ENCODE measurements at regions not wholly inside any gene's neighbourhood (a gene's known extent, or its start where the extent isn't known, plus 50 kb on each side); places are given as distances from the start of the nearest gene placed in this dataset.

DNA sequence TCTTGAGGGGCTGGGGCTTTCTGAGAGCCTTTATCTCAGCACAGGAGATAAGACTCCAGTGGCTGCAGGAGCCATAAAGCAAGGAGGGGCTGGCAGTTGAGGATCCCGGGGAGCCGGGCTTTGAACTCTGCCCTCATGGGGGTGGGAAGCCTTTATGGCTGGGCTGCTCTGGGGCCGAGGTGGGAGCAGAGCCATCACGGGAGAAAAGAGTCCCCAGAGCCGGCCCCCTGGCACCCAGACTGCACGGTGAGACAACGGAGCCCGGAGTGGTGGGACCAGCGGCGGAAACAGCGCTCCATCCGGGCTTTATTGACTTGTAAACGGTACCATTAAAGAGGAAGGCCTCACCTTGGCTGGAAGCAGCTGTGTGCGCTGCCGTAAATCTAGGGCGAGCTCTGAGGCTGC, 162.6 kb downstream of the MYCN start:
- no CpG with 5 or more reads among the region's 16 CpGs for WGBS (ENCODE audit: extremely low coverage, insufficient read length, low lambda C conversion rate)

More for the DNA sequence above, 162.6 kb downstream of the MYCN start:
- peaks cover 75% of the 10 kb centered on the region in 2 experiments for H3K4me1 Mint-ChIP-seq
- Histone ChIP-seq H2BK15ac (ENCODE audit: low read depth, low read length) (no peak overlapping the region), H2BK5ac (ENCODE audit: insufficient read length, low read length) (no peak overlapping the region), H4K20me1 (ENCODE audit: control insufficient read depth, insufficient read depth, insufficient read length) (no peaks in the 10 kb centered on the region), H3K4me1 (ENCODE audit: insufficient read depth, low read length) (peaks cover 21% of the 10 kb centered on the region; the same call in 1 of the 2 replicates), H3K79me1 (ENCODE audit: insufficient read depth, low read depth, low read length, poor library complexity, severe bottlenecking) (no peaks in the 10 kb centered on the region), H4K8ac (replicated peaks; ENCODE audit: insufficient read length, low read depth, low read length) (no peak overlapping the region), H3K9ac (ENCODE audit: extremely low read depth, insufficient read length, low read length) (no peak overlapping the region), H3K23ac (ENCODE audit: insufficient read length, low read depth, low read length) (no peak overlapping the region), H2AK5ac (ENCODE audit: insufficient read length, low read length) (no peak overlapping the region), H3K79me2 (ENCODE audit: insufficient read depth, low read length) (no peaks in the 10 kb centered on the region), H2BK20ac (ENCODE audit: low read depth, low read length, poor library complexity, severe bottlenecking) (no peak overlapping the region), H4K5ac (ENCODE audit: insufficient read length, low read depth, low read length) (no peak overlapping the region), H3K27ac (ENCODE audit: insufficient read length, low read depth, low read length) (no peak overlapping the region), H2BK12ac (ENCODE audit: insufficient read length, low read depth, low read length) (no peak overlapping the region), H3K9me3 (ENCODE audit: control insufficient read depth, low read depth, low read length) (no peaks in the 10 kb centered on the region), H3K27me3 (ENCODE audit: insufficient read depth, low read length) (no peaks in the 10 kb centered on the region), H4K91ac (ENCODE audit: insufficient read length, low read depth, low read length) (peak overlapping the region; percentile 22), H3K4ac (ENCODE audit: low read depth, low read length) (no peak overlapping the region), H3K56ac (ENCODE audit: insufficient read length, low read depth, low read length) (no peak overlapping the region), H3K23me2 (ENCODE audit: insufficient read length, low read depth, low read length, poor library complexity, severe bottlenecking) (no peaks in the 10 kb centered on the region), H3K14ac (ENCODE audit: insufficient read depth, low read length) (no peak overlapping the region), H3T11ph (ENCODE audit: low read length) (no peak overlapping the region), H2AFZ (ENCODE audit: low read length) (no peak overlapping the region), H2BK120ac (ENCODE audit: low read depth, low read length, poor library complexity, severe bottlenecking) (no peak overlapping the region), H3K4me2 (ENCODE audit: insufficient read depth, insufficient read length, low read length) (no peak overlapping the region), H3K18ac (ENCODE audit: insufficient read length, low read depth, low read length) (peak overlapping the region; percentile 55)
- TF ChIP-seq, protein P1, sequence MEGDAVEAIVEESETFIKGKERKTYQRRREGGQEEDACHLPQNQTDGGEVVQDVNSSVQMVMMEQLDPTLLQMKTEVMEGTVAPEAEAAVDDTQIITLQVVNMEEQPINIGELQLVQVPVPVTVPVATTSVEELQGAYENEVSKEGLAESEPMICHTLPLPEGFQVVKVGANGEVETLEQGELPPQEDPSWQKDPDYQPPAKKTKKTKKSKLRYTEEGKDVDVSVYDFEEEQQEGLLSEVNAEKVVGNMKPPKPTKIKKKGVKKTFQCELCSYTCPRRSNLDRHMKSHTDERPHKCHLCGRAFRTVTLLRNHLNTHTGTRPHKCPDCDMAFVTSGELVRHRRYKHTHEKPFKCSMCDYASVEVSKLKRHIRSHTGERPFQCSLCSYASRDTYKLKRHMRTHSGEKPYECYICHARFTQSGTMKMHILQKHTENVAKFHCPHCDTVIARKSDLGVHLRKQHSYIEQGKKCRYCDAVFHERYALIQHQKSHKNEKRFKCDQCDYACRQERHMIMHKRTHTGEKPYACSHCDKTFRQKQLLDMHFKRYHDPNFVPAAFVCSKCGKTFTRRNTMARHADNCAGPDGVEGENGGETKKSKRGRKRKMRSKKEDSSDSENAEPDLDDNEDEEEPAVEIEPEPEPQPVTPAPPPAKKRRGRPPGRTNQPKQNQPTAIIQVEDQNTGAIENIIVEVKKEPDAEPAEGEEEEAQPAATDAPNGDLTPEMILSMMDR (conservative IDR thresholded peaks at IDR 0.05): no peak
- peak; percentile 55 for DNase-seq
- no peaks in the 10 kb centered on the region for H3K36me3 Mint-ChIP-seq (ENCODE audit: insufficient read depth in 1 of 3, low read depth in 3 of 3)
- H3K4me3 Mint-ChIP-seq: peak overlapping the region in 1 of 2 experiments; percentile 45; a peak in 3 of 5 replicates
- H3K27ac Mint-ChIP-seq: peak overlapping the region; percentile 95 to 98 (median 95)
- H3K9me3 Mint-ChIP-seq: no peaks in the 10 kb centered on the region
- no peaks in the 10 kb centered on the region for H3K27me3 Mint-ChIP-seq (ENCODE audit: low read depth)

Measured in H9 (cell line).